ENCODE measurements at regions not wholly inside any gene's neighbourhood (a gene's known extent, or its start where the extent isn't known, plus 50 kb on each side); places are given as distances from the start of the nearest gene placed in this dataset.

DNA sequence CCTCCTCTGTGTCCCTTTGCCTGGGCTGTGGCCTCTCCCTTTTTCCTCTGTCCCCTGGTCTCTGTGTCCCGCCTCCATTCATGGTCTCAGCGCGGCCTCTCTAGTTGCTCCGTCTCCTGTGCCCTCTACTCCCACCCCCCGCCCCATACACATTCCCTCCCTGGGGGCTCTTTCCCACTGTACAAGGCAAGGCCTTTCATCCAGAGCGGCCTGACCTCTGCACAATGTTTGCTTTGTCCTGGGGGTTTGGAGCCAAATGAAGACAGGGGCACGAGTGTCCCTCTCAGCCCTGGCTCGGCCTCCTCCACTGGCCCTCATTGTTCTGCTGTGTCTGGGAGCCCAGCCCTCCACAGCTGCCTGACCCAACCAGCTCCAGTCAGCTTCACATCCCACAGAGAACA, 678.6 kb downstream of the BCL11B start:
- TF ChIP-seq POLR2AphosphoS5 (IDR thresholded peaks at IDR 0.05) (no peak), EP300 (IDR thresholded peaks at IDR 0.05) (no peak), POLR2A (IDR thresholded peaks at IDR 0.05) (no peak)
- TF ChIP-seq, protein P1, sequence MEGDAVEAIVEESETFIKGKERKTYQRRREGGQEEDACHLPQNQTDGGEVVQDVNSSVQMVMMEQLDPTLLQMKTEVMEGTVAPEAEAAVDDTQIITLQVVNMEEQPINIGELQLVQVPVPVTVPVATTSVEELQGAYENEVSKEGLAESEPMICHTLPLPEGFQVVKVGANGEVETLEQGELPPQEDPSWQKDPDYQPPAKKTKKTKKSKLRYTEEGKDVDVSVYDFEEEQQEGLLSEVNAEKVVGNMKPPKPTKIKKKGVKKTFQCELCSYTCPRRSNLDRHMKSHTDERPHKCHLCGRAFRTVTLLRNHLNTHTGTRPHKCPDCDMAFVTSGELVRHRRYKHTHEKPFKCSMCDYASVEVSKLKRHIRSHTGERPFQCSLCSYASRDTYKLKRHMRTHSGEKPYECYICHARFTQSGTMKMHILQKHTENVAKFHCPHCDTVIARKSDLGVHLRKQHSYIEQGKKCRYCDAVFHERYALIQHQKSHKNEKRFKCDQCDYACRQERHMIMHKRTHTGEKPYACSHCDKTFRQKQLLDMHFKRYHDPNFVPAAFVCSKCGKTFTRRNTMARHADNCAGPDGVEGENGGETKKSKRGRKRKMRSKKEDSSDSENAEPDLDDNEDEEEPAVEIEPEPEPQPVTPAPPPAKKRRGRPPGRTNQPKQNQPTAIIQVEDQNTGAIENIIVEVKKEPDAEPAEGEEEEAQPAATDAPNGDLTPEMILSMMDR (IDR thresholded peaks at IDR 0.05), result no peak

All from suprapubic skin (tissue), 4 donors.